A673 (cell line): ENCODE measurements at regions not wholly inside any gene's neighbourhood (a gene's known extent, or its start where the extent isn't known, plus 50 kb on each side); places are given as distances from the start of the nearest gene placed in this dataset.

Experiments used
- BruUV-seq: library from RNA; stranded (reverse); fragments of 400-500 nt; replicated peaks from 2 replicates; lab custom pipeline; 2021; lab: Mats Ljungman, UMichigan
- CTCF ChIA-PET: fragments of 300-600 bp; sonication (Branson Sonifier 250); formaldehyde crosslinking; loops from one replicate; lab custom pipeline; 2022; ENCODE audit warnings: antibody characterized with exemption; lab: Charles Lee
- POLR2A ChIA-PET: fragments of 300-600 bp; sonication (Branson Sonifier 250); formaldehyde crosslinking; loops from one replicate; lab custom pipeline; 2022; ENCODE audit warnings: antibody characterized with exemption; ENCODE audit not compliant: low non-redundant PET; lab: Charles Lee
- DNase-seq: peaks from one replicate; pipeline ENCODE4 v3.0.0-alpha.2; 2015; ENCODE audit warnings: low spot score
- H3K27ac ChIP-seq: fragments of 200-600 bp; sonication (generic); 2 replicates; pipeline ENCODE4 v1.5.1; 2016; ENCODE audit warnings: mixed run types, low read depth, mild to moderate bottlenecking, mixed read lengths, antibody characterized with exemption, low read length; ENCODE audit not compliant: poor library complexity, severe bottlenecking
- H3K27me3 ChIP-seq: fragments of 200-600 bp; sonication (generic); replicated peaks from 2 replicates; pipeline ENCODE4 v1.6.1; 2017; ENCODE audit warnings: mixed run types, low read depth, mild to moderate bottlenecking, mixed read lengths, antibody characterized with exemption, low read length; ENCODE audit not compliant: insufficient read depth, poor library complexity
- H3K36me3 ChIP-seq: fragments of 200-600 bp; sonication (generic); 2 replicates; pipeline ENCODE4 v1.6.1; 2016; ENCODE audit warnings: mixed run types, mild to moderate bottlenecking, mixed read lengths, antibody characterized with exemption, low read length; ENCODE audit not compliant: insufficient read depth, poor library complexity, severe bottlenecking
- H3K4me1 ChIP-seq: fragments of 200-600 bp; sonication (generic); 2 replicates; pipeline ENCODE4 v1.6.1; 2017; ENCODE audit warnings: mixed run types, mild to moderate bottlenecking, mixed read lengths, antibody characterized with exemption, low read length; ENCODE audit not compliant: insufficient read depth, poor library complexity, severe bottlenecking
- H3K4me3 ChIP-seq: fragments of 200-600 bp; sonication (generic); 2 replicates; pipeline ENCODE4 v1.5.1; 2016; ENCODE audit warnings: low read depth, mixed run types, mild to moderate bottlenecking, mixed read lengths, low read length; ENCODE audit not compliant: poor library complexity, severe bottlenecking
- H3K9me3 ChIP-seq: fragments of 200-600 bp; sonication (generic); 2 replicates; pipeline ENCODE4 v1.6.1; 2016; ENCODE audit warnings: mixed run types, low read depth, mild to moderate bottlenecking, mixed read lengths, antibody characterized with exemption, low read length; ENCODE audit not compliant: poor library complexity, severe bottlenecking
- EZH2 ChIP-seq: fragments of 200-600 bp; sonication (generic); IDR thresholded peaks from 2 replicates; pipeline ENCODE4 v1.6.1; 2017; ENCODE audit warnings: borderline replicate concordance, low read depth, mild to moderate bottlenecking, mixed read lengths, antibody characterized with exemption, low read length; ENCODE audit not compliant: poor library complexity, severe bottlenecking
- intact Hi-C: fragments of 100-400 bp; cut with micrococcal nuclease; formaldehyde crosslinking; loops from one replicate; pipeline ENCODE4 v1.10.0; 2022; ENCODE audit not compliant: unreplicated experiment
- TF ChIP-seq, protein P1 (sequence below): fragments of 300-800, 200-600 bp; sonication (generic); conservative IDR thresholded peaks from 2 replicates; pipeline ENCODE4 v1.5.1; 2017; ENCODE audit warnings: low read depth, mild to moderate bottlenecking, antibody characterized with exemption, low read length, moderate library complexity, mixed read lengths

DNA sequence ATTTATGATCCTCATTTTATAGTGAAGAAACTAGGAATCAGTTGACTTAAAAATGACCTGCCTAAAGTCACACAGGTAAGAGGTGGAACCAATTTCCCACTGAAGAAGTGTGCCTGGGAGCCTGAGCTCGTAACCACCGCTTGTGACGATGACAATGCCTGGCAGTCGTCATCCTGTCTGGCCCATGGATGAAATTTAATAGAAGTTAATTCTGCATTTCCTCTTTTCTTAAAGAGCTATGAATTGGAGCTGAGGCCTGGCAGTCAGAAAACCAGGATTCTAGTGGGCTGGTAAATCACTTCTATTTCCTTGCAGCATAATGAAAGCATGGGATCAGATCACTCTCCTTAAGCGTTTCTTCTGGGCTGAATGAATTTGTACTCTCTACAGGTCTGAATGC lies 200.0 kb upstream of the SGK1 start:
- H3K9me3 ChIP-seq: no peaks in the 10 kb centered on the region
- peak; percentile 91 for DNase-seq
- POLR2A ChIA-PET: interaction anchor here (0.5 kb wide), 1 partner anchor 69 kb away, joined by 3 read pairs; no protein-coding TSS in a partner anchor
- peak overlapping the region; percentile 27 for H3K4me3 ChIP-seq
- BruUV-seq: TSS peak; percentile 44
- intact Hi-C loops: loop anchor here (2.0 to 5.0 kb wide), 3 partner anchors 123 to 341 kb away; no protein-coding TSS in a partner anchor
- TF ChIP-seq EZH2: no peak
- TF ChIP-seq, protein P1, sequence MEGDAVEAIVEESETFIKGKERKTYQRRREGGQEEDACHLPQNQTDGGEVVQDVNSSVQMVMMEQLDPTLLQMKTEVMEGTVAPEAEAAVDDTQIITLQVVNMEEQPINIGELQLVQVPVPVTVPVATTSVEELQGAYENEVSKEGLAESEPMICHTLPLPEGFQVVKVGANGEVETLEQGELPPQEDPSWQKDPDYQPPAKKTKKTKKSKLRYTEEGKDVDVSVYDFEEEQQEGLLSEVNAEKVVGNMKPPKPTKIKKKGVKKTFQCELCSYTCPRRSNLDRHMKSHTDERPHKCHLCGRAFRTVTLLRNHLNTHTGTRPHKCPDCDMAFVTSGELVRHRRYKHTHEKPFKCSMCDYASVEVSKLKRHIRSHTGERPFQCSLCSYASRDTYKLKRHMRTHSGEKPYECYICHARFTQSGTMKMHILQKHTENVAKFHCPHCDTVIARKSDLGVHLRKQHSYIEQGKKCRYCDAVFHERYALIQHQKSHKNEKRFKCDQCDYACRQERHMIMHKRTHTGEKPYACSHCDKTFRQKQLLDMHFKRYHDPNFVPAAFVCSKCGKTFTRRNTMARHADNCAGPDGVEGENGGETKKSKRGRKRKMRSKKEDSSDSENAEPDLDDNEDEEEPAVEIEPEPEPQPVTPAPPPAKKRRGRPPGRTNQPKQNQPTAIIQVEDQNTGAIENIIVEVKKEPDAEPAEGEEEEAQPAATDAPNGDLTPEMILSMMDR: no peak
- no peaks in the 10 kb centered on the region for H3K27me3 ChIP-seq
- peaks cover 71% of the 10 kb centered on the region for H3K4me1 ChIP-seq
- H3K36me3 ChIP-seq: no peaks in the 10 kb centered on the region
- CTCF ChIA-PET: no interaction called here
- peak overlapping the region; percentile 74 for H3K27ac ChIP-seq

DNA sequence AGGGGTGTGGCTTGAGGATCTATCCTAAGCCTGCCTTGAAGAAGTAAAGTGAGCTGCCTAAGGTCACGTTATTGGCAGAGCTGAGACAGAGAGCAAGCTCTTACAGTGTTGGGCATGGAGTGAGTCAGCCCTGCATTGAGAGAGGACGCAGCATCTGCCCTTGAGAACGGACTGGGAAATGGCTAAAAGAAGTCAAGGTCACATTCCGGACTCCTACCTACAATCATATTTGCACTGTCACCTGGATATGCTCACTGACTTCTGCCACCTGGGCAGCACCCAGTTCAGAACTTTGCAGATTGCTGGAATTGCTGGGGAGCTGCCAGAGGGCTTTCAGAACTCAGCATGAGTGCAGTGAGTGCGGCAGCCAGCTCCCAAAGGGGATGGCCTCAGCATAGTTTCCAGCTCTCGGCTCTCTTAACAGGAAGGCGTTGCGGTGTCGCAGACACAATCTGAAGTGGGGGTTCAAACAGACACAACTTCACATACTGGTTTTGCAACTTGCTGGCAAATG lies 199.3 kb upstream of the SGK1 start:
- Histone ChIP-seq H3K27ac (peak overlapping the region; percentile 74), H3K4me1 (peaks cover 78% of the 10 kb centered on the region), H3K36me3 (no peaks in the 10 kb centered on the region), H3K9me3 (no peaks in the 10 kb centered on the region), H3K27me3 (no peaks in the 10 kb centered on the region), H3K4me3 (peak overlapping the region; percentile 27)
- BruUV-seq: no TSS peak
- intact Hi-C loops: loop anchor here (5.0 kb wide), 2 partner anchors 305 to 340 kb away; no protein-coding TSS in a partner anchor
- CTCF ChIA-PET: no interaction called here
- DNase-seq: peak; percentile 91
- TF ChIP-seq, protein P1: no peak
- no peak for TF ChIP-seq EZH2
- POLR2A ChIA-PET: interaction anchor here (0.5 to 0.6 kb wide), 2 partner anchors 27 to 68 kb away, joined by 3 read pairs; no protein-coding TSS in a partner anchor

DNA sequence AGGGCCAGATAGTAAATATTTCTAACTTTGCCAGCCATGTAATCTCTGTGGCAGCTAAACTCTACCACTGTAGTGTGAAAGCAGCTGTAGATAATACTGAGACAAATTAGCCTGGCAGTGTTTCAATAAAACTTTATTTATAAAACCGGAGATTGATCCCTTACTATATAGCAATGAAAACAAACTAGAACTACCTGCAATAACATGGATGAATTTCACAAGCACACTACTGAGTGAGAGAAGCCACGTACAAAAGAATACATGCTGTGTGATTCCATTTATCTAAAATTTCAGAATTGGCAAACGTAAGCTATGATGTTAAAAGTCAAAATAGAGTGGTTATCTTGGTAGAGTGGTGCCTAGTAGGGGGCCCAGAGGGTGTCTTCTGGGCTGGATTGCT lies 198.7 kb upstream of the SGK1 start:
- POLR2A ChIA-PET: interaction anchor here (0.6 kb wide), 1 partner anchor 27 kb away, joined by 3 read pairs; no protein-coding TSS in a partner anchor
- intact Hi-C loops: loop anchor here (5.0 kb wide), 2 partner anchors 306 to 339 kb away; no protein-coding TSS in a partner anchor
- TF ChIP-seq EZH2: no peak
- TF ChIP-seq, protein P1: no peak
- peak overlapping the region; percentile 74 for H3K27ac ChIP-seq
- CTCF ChIA-PET: no interaction called here
- H3K36me3 ChIP-seq: no peaks in the 10 kb centered on the region
- BruUV-seq: no TSS peak
- peak; percentile 55 for DNase-seq
- peaks cover 81% of the 10 kb centered on the region for H3K4me1 ChIP-seq
- no peaks in the 10 kb centered on the region for H3K27me3 ChIP-seq
- no peak overlapping the region for H3K4me3 ChIP-seq
- no peaks in the 10 kb centered on the region for H3K9me3 ChIP-seq
